DND-41 (cell line): ENCODE measurements at regions not wholly inside any gene's neighbourhood (a gene's known extent, or its start where the extent isn't known, plus 50 kb on each side); places are given as distances from the start of the nearest gene placed in this dataset.

Experiments
- ATAC-seq: fragments of 200-7000 bp; cut with Tn5 transposase; 3 replicates; pipeline ENCODE4 v1.9.1; 2021; ENCODE audit warnings: low read depth; ENCODE audit not compliant: insufficient read depth
- DNase-seq: peaks from one replicate; pipeline ENCODE4 v3.0.0-alpha.2; 2020
- H2AFZ ChIP-seq: 2 replicates; pipeline ENCODE4 v1.6.0; 2012; ENCODE audit warnings: low read depth, low read length
- H3K27ac ChIP-seq: 2 replicates; pipeline ENCODE4 v1.5.1; 2012; ENCODE audit warnings: low read length, inconsistent platforms
- H3K27me3 ChIP-seq: fragments of 200-600 bp; sonication (generic); 2 replicates; pipeline ENCODE4 v1.6.0; 2012; ENCODE audit warnings: low read length, mild to moderate bottlenecking, inconsistent platforms; ENCODE audit not compliant: insufficient read depth, poor library complexity
- H3K36me3 ChIP-seq: 2 replicates; pipeline ENCODE4 v1.5.1; 2012; ENCODE audit warnings: low read length, inconsistent platforms; ENCODE audit not compliant: insufficient read depth
- H3K4me1 ChIP-seq: 2 replicates; pipeline ENCODE4 v1.5.1; 2012; ENCODE audit warnings: mild to moderate bottlenecking, low read length; ENCODE audit not compliant: insufficient read depth
- H3K4me2 ChIP-seq: 2 replicates; pipeline ENCODE4 v1.6.0; 2012; ENCODE audit warnings: mild to moderate bottlenecking, moderate library complexity, low read length, inconsistent platforms; ENCODE audit not compliant: insufficient read depth
- H3K4me3 ChIP-seq, 2 experiments: fragments of 200-600 bp in 1 of 2; shearing (Covaris generic) in 1 of 2; 2 replicates each; pipeline ENCODE4 v1.5.1; 2012 to 2016; ENCODE audit warnings: inconsistent platforms in 2 of 2, low read length in 2 of 2, mild to moderate bottlenecking in 2 of 2, low read depth in 1 of 2, moderate library complexity in 1 of 2
- H3K79me2 ChIP-seq: 2 replicates; pipeline ENCODE4 v1.6.0; 2012; ENCODE audit warnings: low read length, inconsistent platforms; ENCODE audit not compliant: insufficient read depth
- H3K9ac ChIP-seq: 2 replicates; pipeline ENCODE4 v1.6.0; 2012; ENCODE audit warnings: low read depth, mild to moderate bottlenecking, inconsistent platforms, low read length, moderate library complexity
- H3K9me3 ChIP-seq: 2 replicates; pipeline ENCODE4 v1.5.1; 2012; ENCODE audit warnings: low read length, moderate library complexity, mild to moderate bottlenecking, inconsistent platforms; ENCODE audit not compliant: insufficient read depth, severe bottlenecking
- H4K20me1 ChIP-seq: 2 replicates; pipeline ENCODE4 v1.6.0; 2012; ENCODE audit warnings: low read length; ENCODE audit not compliant: insufficient read depth
- CTCF ChIP-seq: IDR thresholded peaks from 2 replicates; pipeline ENCODE4 v1.5.1; 2012; ENCODE audit warnings: borderline replicate concordance, low read length, moderate library complexity, mild to moderate bottlenecking; ENCODE audit not compliant: poor library complexity, severe bottlenecking; ENCODE audit errors: extremely low read depth
- EZH2 ChIP-seq: IDR thresholded peaks from 3 replicates; pipeline ENCODE4 v1.6.1; 2012; ENCODE audit warnings: borderline replicate concordance, low read depth, mild to moderate bottlenecking, moderate library complexity, low read length, inconsistent platforms; ENCODE audit not compliant: severe bottlenecking

- Histone ChIP-seq H3K36me3 (no peaks in the 10 kb centered on the region), H3K4me1 (no peaks in the 10 kb centered on the region), H3K27me3 (no peaks in the 10 kb centered on the region), H2AFZ (no peak overlapping the region), H3K9ac (no peak overlapping the region), H3K4me2 (no peak overlapping the region), H3K9me3 (no peaks in the 10 kb centered on the region), H3K79me2 (no peaks in the 10 kb centered on the region), H3K27ac (no peak overlapping the region), H4K20me1 (no peaks in the 10 kb centered on the region), H3K4me3 (no peak overlapping the region)
- no peak for ATAC-seq
- no peak for TF ChIP-seq EZH2
- no peak for TF ChIP-seq CTCF
- no peak for DNase-seq
Observed at GRCh38 chr6:126766820-126767219, 351.7 kb upstream of the RSPO3 start.

GRCh38 chr6:126767711-126768110 is 350.8 kb upstream of the RSPO3 start:
- H3K4me1 ChIP-seq = no peaks in the 10 kb centered on the region
- H3K9ac ChIP-seq = no peak overlapping the region
- no peak overlapping the region for H3K4me2 ChIP-seq
- H3K9me3 ChIP-seq = no peaks in the 10 kb centered on the region
- no peak overlapping the region for H2AFZ ChIP-seq
- no peak overlapping the region for H3K27ac ChIP-seq
- ATAC-seq (no peak), DNase-seq (no peak)
- no peak overlapping the region for H3K4me3 ChIP-seq
- no peaks in the 10 kb centered on the region for H3K36me3 ChIP-seq
- H3K79me2 ChIP-seq = no peaks in the 10 kb centered on the region
- TF ChIP-seq EZH2 = no peak
- no peak for TF ChIP-seq CTCF
- no peaks in the 10 kb centered on the region for H3K27me3 ChIP-seq
- H4K20me1 ChIP-seq = no peaks in the 10 kb centered on the region

GRCh38 chr6:126770176-126770575 is 348.3 kb upstream of the RSPO3 start:
- no peaks in the 10 kb centered on the region for H3K36me3 ChIP-seq
- H3K79me2 ChIP-seq = no peaks in the 10 kb centered on the region
- H3K9ac ChIP-seq = no peak overlapping the region
- ATAC-seq (no peak), DNase-seq (no peak)
- no peaks in the 10 kb centered on the region for H3K27me3 ChIP-seq
- H3K4me1 ChIP-seq = no peaks in the 10 kb centered on the region
- H3K4me3 ChIP-seq = no peak overlapping the region
- H3K27ac ChIP-seq = no peak overlapping the region
- H3K4me2 ChIP-seq = no peak overlapping the region
- H3K9me3 ChIP-seq = no peaks in the 10 kb centered on the region
- TF ChIP-seq CTCF (no peak), EZH2 (no peak)
- H2AFZ ChIP-seq = no peak overlapping the region
- H4K20me1 ChIP-seq = no peaks in the 10 kb centered on the region
